Fibroblast of villous mesenchyme (primary cell): ENCODE measurements at regions not wholly inside any gene's neighbourhood (a gene's known extent, or its start where the extent isn't known, plus 50 kb on each side); places are given as distances from the start of the nearest gene placed in this dataset.

ENCODE experiments used
- DNase-seq: peaks from one replicate; pipeline ENCODE4 v3.0.0-alpha.2; 2010; ENCODE audit warnings: low read depth
- H3K4me3 ChIP-seq: 2 replicates; pipeline ENCODE4 v1.5.1; 2011; ENCODE audit warnings: low read depth, mild to moderate bottlenecking, low read length
- TF ChIP-seq, protein P1 (sequence below): IDR thresholded peaks from 2 replicates; pipeline ENCODE4 v1.5.1; 2012; ENCODE audit warnings: low read depth, mild to moderate bottlenecking, low read length; ENCODE audit not compliant: insufficient read depth

DNA sequence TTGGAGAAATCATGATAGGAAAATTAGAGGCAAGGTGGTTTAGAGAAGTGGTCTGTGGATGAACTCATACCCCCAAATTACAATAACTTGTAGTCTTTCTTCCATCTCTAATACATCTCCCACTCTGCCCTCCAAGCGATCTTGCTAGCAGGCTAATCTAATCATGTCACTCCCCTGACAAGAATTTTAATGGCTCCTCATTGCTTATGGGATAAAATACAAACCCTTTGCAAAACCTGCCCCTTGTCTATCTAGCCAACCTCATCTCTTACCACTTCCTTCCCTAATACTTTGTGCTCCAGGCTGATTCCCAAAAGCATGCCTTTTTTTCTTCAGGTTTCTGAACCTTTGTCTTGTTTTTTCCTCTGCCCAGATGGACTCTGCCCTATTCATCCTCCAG lies 71.3 kb upstream of the LRRN2 start:
- DNase-seq: no peak
- no peak overlapping the region for H3K4me3 ChIP-seq
- TF ChIP-seq, protein P1, sequence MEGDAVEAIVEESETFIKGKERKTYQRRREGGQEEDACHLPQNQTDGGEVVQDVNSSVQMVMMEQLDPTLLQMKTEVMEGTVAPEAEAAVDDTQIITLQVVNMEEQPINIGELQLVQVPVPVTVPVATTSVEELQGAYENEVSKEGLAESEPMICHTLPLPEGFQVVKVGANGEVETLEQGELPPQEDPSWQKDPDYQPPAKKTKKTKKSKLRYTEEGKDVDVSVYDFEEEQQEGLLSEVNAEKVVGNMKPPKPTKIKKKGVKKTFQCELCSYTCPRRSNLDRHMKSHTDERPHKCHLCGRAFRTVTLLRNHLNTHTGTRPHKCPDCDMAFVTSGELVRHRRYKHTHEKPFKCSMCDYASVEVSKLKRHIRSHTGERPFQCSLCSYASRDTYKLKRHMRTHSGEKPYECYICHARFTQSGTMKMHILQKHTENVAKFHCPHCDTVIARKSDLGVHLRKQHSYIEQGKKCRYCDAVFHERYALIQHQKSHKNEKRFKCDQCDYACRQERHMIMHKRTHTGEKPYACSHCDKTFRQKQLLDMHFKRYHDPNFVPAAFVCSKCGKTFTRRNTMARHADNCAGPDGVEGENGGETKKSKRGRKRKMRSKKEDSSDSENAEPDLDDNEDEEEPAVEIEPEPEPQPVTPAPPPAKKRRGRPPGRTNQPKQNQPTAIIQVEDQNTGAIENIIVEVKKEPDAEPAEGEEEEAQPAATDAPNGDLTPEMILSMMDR: no peak

DNA sequence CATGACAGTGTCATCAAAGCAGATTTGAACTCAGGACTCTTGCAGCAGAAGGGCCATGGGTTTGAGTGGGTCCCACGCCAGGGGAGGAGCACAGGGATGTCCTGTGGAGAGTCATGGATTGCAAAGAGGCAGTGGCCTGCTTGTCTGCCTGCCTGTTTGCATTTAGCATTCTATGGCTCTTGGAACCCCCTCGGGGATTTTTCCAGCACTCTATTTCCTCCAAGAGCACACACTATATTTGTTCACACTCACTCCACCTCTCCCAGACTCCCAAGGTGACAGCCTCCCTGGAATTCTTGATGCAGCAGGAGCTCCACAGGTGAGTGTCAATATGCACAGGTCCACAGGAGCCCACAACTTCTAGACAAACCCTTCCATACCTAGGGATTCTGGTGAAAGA lies 73.1 kb upstream of the LRRN2 start:
- TF ChIP-seq, protein P1: no peak

DNA sequence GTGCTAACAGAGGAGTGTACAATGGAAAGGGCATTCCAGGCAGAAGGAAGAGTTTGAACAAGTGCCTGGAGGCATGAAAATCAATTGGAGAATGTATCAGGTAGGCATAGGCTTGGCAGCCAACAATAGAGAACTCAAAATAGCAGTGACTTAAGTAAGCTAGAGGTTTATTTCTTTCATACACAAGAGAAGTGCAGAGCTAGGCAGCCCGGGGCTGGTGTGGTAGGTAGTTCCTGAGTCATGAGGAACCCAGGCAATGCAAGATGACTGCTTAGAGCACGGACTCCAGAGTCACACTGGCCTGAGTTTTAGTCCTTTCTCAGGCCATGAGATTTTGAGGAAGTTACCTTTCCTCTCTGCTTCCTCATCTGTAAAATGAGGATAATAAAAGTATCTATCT lies 74.8 kb upstream of the LRRN2 start:
- no peak for DNase-seq
- TF ChIP-seq, protein P1: no peak
- no peak overlapping the region for H3K4me3 ChIP-seq

More for the DNA sequence above, 73.1 kb upstream of the LRRN2 start:
- H3K4me3 ChIP-seq: no peak overlapping the region
- no peak for DNase-seq

DNA sequence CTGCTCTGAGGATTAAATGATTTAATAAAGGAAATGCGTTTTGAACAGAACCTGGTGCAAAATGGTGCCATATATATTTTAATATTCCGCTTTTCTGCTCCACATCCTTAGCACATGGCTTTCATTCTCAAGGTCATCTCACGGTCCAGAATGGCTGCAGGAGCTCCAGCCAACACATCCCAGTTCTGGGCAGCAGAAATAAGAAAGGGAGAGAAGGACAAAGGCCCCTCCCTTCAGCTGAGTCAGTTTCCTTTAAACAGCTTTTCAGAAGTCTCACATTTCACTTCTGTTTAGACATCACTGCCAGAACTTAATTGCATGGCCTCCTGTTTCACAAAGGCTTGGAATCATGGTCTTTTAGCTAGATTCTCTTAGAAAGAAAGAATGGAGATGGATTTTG lies 75.2 kb upstream of the LRRN2 start:
- TF ChIP-seq, protein P1: no peak
- H3K4me3 ChIP-seq: no peak overlapping the region
- DNase-seq: no peak

DNA sequence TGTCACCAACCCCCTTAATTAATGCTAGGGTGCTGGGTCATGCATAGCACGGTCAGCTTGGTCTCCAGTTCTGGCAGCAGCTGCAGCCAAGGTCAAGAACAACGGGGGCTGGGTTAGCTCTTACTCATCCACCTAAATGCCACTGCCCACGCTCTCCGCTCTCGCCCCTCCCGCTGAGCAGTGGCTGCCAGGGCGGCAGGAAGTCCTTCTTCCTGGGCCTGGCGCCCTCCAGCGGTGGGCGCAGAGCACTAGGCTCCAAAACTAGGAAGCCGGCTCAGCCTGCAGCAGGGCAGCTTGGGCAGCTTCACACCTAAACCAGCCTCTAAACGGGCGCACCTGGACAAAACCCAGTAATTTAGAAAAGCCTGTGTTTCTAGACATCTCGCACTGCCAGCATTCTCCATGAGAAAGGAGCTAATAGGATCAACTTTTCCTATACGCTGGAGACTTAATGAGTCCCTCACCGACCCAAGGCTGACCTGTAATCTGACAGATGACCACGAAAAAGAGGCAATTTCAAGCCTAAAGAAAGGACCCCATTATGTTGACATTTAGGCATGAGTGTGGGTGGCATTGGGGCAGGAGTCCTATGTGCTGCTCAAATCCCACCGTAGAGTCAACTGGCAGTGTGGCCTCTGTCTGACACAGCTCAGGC lies 78.4 kb upstream of the LRRN2 start:
- TF ChIP-seq, protein P1: peak; percentile 83
- H3K4me3 ChIP-seq: no peak overlapping the region
- DNase-seq: peak; percentile 53

DNA sequence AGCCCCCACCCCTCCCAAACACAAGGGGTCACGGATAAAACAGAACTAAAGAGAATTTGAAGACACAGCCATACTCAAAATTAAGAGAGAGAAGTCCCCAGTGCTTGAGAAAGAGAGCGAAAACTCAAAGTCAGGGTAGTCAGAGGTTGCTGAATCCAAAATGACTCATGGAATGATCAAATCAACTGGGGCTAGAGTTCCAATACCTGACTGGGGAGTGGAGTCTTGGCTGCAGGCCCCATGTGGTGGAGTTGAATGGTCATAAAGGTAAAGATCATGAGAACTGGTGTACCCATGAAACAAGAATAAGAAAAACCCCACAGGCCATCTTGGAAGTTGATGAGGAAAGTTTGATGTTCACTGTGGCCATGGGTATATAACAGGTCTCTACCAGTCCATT lies 84.5 kb upstream of the LRRN2 start:
- TF ChIP-seq, protein P1: no peak
- no peak for DNase-seq
- no peak overlapping the region for H3K4me3 ChIP-seq

DNA sequence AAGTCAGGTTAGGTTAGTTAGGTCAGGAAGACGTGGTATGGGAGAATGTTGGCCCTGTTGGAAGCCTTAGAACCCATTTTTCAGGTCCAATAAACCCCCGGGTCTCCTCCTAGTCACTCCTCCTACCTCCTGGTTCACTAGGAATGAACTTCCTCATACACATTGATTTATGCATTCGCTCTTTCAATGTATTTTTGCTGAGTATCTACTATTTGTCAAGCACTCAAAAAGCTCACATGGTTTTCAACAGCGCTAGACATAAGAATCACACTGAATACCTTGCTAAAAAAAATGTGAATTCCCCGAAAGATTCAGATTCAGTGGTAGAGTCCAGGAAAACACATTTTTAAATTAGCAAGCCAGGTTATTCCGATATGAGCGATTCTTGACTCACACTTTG lies 85.8 kb upstream of the LRRN2 start:
- H3K4me3 ChIP-seq: no peak overlapping the region
- no peak for DNase-seq
- TF ChIP-seq, protein P1: no peak
